ENCODE measurements at regions not wholly inside any gene's neighbourhood (a gene's known extent, or its start where the extent isn't known, plus 50 kb on each side); places are given as distances from the start of the nearest gene placed in this dataset.

DNA sequence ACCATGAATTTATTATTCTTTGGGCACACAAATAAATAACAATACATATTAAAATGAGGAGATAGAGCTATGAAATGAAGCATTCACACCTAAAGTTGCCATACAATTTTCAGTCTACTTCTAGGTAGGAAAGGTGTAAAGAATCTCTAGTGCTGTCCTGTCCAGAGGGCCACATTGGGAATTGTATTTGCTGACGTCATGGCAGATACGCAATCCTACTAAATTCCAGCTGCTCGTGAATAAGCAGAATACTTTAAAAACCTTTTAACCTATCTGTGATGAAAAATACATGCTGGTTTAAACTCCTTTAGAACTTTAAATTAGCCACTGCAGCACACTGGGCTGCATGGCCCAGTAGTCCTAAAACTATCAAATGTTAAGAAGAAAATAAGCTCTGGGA is 236.1 kb downstream of the FSCB start:
- Histone ChIP-seq H3K27me3 (ENCODE audit: control insufficient read depth, insufficient read depth, low read length) (no peaks in the 10 kb centered on the region), H3K4me1 (ENCODE audit: control insufficient read depth in 2 of 3, insufficient read depth in 2 of 3, low read depth in 1 of 3, low read length in 3 of 3) (no peaks in the 10 kb centered on the region), H3K4me3 (ENCODE audit: low read length in 3 of 3) (no peak overlapping the region), H3K27ac (ENCODE audit: low read depth in 2 of 2, low read length in 2 of 2) (no peak overlapping the region), H3K9ac (ENCODE audit: low read length in 3 of 3) (no peak overlapping the region), H3K9me3 (ENCODE audit: control insufficient read depth in 2 of 3, insufficient read depth in 1 of 3, low read length in 3 of 3) (no peaks in the 10 kb centered on the region), H3K36me3 (ENCODE audit: control insufficient read depth in 2 of 3, insufficient read depth in 3 of 3, low read length in 3 of 3) (no peaks in the 10 kb centered on the region)
- DNase-seq (no peak), FAIRE-seq (no peak)
- intact Hi-C loops (cut with DNase I) = no loop called here
- TF ChIP-seq, protein P1, sequence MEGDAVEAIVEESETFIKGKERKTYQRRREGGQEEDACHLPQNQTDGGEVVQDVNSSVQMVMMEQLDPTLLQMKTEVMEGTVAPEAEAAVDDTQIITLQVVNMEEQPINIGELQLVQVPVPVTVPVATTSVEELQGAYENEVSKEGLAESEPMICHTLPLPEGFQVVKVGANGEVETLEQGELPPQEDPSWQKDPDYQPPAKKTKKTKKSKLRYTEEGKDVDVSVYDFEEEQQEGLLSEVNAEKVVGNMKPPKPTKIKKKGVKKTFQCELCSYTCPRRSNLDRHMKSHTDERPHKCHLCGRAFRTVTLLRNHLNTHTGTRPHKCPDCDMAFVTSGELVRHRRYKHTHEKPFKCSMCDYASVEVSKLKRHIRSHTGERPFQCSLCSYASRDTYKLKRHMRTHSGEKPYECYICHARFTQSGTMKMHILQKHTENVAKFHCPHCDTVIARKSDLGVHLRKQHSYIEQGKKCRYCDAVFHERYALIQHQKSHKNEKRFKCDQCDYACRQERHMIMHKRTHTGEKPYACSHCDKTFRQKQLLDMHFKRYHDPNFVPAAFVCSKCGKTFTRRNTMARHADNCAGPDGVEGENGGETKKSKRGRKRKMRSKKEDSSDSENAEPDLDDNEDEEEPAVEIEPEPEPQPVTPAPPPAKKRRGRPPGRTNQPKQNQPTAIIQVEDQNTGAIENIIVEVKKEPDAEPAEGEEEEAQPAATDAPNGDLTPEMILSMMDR (IDR thresholded peaks at IDR 0.05; ENCODE audit: borderline replicate concordance, extremely low read depth, insufficient read depth) = no peak

DNA sequence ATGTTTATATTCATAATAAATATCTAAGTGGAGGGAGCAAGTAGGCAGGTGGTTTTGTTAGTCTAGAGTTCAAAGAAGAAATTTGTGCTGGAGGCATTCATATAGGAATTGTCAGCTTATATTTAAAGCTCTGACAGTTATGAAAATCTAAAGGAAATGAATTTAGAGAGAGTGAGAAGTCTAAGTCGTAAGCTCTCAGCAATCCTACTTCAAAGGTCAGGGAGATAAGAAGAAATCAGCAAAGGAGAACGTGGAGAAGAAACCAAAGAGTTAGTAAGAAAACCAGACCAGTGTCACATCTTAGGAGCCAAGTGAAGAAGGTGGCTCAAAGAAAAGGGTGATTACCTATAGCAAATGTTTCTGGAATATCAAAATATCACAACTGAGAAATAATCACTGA is 241.8 kb downstream of the FSCB start:
- no peak for DNase-seq
- no peaks in the 10 kb centered on the region for H3K4me1 ChIP-seq (ENCODE audit: control insufficient read depth in 2 of 3, insufficient read depth in 2 of 3, low read depth in 1 of 3, low read length in 3 of 3)
- no peak for FAIRE-seq
- peaks cover 0 to 6% (median 0%) of the 10 kb centered on the region in 3 donors for H3K9me3 ChIP-seq (ENCODE audit: control insufficient read depth in 2 of 3, insufficient read depth in 1 of 3, low read length in 3 of 3)
- no peak overlapping the region for H3K27ac ChIP-seq (ENCODE audit: low read depth in 2 of 2, low read length in 2 of 2)
- no peak overlapping the region for H3K4me3 ChIP-seq (ENCODE audit: low read length in 3 of 3)
- H3K27me3 ChIP-seq (ENCODE audit: control insufficient read depth, insufficient read depth, low read length) = no peaks in the 10 kb centered on the region
- intact Hi-C loops (cut with DNase I) = no loop called here
- TF ChIP-seq, protein P1 (IDR thresholded peaks at IDR 0.05; ENCODE audit: borderline replicate concordance, extremely low read depth, insufficient read depth) = no peak
- H3K36me3 ChIP-seq (ENCODE audit: control insufficient read depth in 2 of 3, insufficient read depth in 3 of 3, low read length in 3 of 3) = no peaks in the 10 kb centered on the region
- no peak overlapping the region for H3K9ac ChIP-seq (ENCODE audit: low read length in 3 of 3)

DNA sequence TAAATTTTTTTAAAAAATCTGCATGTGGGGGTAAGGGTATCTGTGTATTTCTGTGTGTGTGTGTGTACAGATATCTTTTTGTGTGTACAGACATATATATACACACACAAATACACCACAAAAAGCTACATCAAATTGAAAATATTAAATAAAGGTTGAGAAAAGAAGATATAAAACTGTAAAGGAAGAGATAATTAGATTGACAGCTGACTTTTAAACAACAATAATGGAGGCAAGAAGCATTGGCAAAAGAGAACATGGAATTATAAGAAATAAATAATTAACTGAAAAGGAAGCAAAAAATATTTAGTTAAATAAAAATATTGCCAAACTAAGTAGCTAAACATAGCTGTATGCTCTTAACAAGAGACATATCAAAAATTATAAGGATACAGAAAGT is 291.4 kb downstream of the FSCB start:
- Histone ChIP-seq H3K36me3 (ENCODE audit: control insufficient read depth in 2 of 3, insufficient read depth in 3 of 3, low read length in 3 of 3) (no peaks in the 10 kb centered on the region), H3K9me3 (ENCODE audit: control insufficient read depth in 2 of 3, insufficient read depth in 1 of 3, low read length in 3 of 3) (no peaks in the 10 kb centered on the region), H3K4me3 (ENCODE audit: low read length in 3 of 3) (no peak overlapping the region), H3K27ac (ENCODE audit: low read depth in 2 of 2, low read length in 2 of 2) (no peak overlapping the region), H3K27me3 (ENCODE audit: control insufficient read depth, insufficient read depth, low read length) (no peaks in the 10 kb centered on the region), H3K4me1 (ENCODE audit: control insufficient read depth in 2 of 3, insufficient read depth in 2 of 3, low read depth in 1 of 3, low read length in 3 of 3) (no peaks in the 10 kb centered on the region), H3K9ac (ENCODE audit: low read length in 3 of 3) (no peak overlapping the region)
- DNase-seq (no peak), FAIRE-seq (no peak)
- TF ChIP-seq, protein P1 (IDR thresholded peaks at IDR 0.05; ENCODE audit: borderline replicate concordance, extremely low read depth, insufficient read depth) = no peak
- intact Hi-C loops (cut with DNase I) = no loop called here

DNA sequence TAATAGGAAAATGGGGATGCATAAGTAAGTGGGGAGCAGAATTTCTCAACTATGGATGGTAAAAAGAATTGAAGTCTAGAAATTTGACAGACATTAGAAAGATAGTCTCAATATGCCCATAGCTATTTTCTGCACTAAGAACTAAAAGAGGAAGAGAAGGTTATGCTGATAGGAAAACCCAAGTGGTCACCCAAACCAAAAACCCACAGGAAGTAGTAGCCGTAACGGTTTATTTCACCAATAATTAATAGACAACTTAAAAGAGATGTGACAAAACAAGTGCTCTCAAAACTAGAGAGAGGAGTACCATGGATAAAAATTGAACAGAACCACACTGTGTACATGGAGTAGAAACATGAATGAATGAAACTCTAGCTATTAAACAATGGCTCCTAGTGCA is 295.4 kb downstream of the FSCB start:
- H3K4me3 ChIP-seq (ENCODE audit: low read length in 3 of 3) = no peak overlapping the region
- H3K4me1 ChIP-seq (ENCODE audit: control insufficient read depth in 2 of 3, insufficient read depth in 2 of 3, low read depth in 1 of 3, low read length in 3 of 3) = no peaks in the 10 kb centered on the region
- H3K36me3 ChIP-seq (ENCODE audit: control insufficient read depth in 2 of 3, insufficient read depth in 3 of 3, low read length in 3 of 3) = no peaks in the 10 kb centered on the region
- H3K9me3 ChIP-seq (ENCODE audit: control insufficient read depth in 2 of 3, insufficient read depth in 1 of 3, low read length in 3 of 3) = no peaks in the 10 kb centered on the region
- FAIRE-seq (no peak), DNase-seq (no peak)
- no peak overlapping the region for H3K9ac ChIP-seq (ENCODE audit: low read length in 3 of 3)
- H3K27me3 ChIP-seq (ENCODE audit: control insufficient read depth, insufficient read depth, low read length) = no peaks in the 10 kb centered on the region
- TF ChIP-seq, protein P1 (IDR thresholded peaks at IDR 0.05; ENCODE audit: borderline replicate concordance, extremely low read depth, insufficient read depth) = no peak
- intact Hi-C loops (cut with DNase I) = no loop called here
- H3K27ac ChIP-seq (ENCODE audit: low read depth in 2 of 2, low read length in 2 of 2) = no peak overlapping the region

All from kidney (tissue), 13 donors.